GM12875 (cell line): ENCODE measurements at regions not wholly inside any gene's neighbourhood (a gene's known extent, or its start where the extent isn't known, plus 50 kb on each side); places are given as distances from the start of the nearest gene placed in this dataset.

Experiments
- H3K4me3 ChIP-seq: one replicate; pipeline ENCODE4 v1.5.1; 2011; ENCODE audit warnings: low read depth, low read length, control low read depth
- CTCF ChIP-seq: IDR thresholded peaks from 2 replicates; pipeline ENCODE4 v1.5.1; 2011; ENCODE audit warnings: low read depth, mild to moderate bottlenecking, control low read depth, inconsistent platforms, low read length, moderate library complexity, borderline replicate concordance; ENCODE audit not compliant: insufficient read depth

GRCh38 chr4:162954976-162955375, 211.7 kb downstream of the NAF1 start:
- no peak overlapping the region for H3K4me3 ChIP-seq
- no peak for TF ChIP-seq CTCF

- H3K4me3 ChIP-seq: no peak overlapping the region
- TF ChIP-seq CTCF: no peak
Measured at GRCh38 chr4:162952232-162952631, 214.5 kb downstream of the NAF1 start.

GRCh38 chr4:162945713-162946112, 221.0 kb downstream of the NAF1 start:
- H3K4me3 ChIP-seq: no peak overlapping the region
- no peak for TF ChIP-seq CTCF

- TF ChIP-seq CTCF: no peak
- H3K4me3 ChIP-seq: no peak overlapping the region
Measured at GRCh38 chr4:162943263-162943662, 223.4 kb downstream of the NAF1 start.

- TF ChIP-seq CTCF: no peak
Measured at GRCh38 chr4:162938738-162939485, 227.8 kb downstream of the NAF1 start.

GRCh38 chr4:162935214-162935613, 231.5 kb downstream of the NAF1 start:
- TF ChIP-seq CTCF: no peak

More at GRCh38 chr4:162938738-162939485, 227.8 kb downstream of the NAF1 start:
- H3K4me3 ChIP-seq: no peak overlapping the region

GRCh38 chr4:162931286-162931685, 235.4 kb downstream of the NAF1 start:
- TF ChIP-seq CTCF: no peak
- no peak overlapping the region for H3K4me3 ChIP-seq

More at GRCh38 chr4:162935214-162935613, 231.5 kb downstream of the NAF1 start:
- H3K4me3 ChIP-seq: no peak overlapping the region
